ENCODE measurements at regions not wholly inside any gene's neighbourhood (a gene's known extent, or its start where the extent isn't known, plus 50 kb on each side); places are given as distances from the start of the nearest gene placed in this dataset.

DNA sequence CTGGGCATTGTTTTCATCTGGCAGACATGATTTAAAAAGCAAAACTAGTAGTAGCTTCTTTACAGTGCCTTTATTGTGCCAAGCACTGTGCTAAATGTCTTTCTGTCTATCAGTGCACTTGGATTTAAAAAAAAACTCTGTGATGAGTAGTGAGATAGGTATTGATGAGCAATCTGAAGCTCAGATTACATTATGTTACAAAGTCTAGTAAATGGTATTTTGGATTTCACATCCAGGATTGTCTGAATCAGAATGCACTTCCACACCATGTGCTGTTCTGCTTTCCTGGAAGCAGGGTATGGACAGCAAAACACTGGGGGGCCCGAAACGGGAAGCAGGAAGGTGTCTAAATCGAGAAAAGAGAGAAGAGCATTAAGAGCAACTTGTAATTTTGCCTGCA lies 103.4 kb upstream of the CCN2 start:
- no peak for DNase-seq (ENCODE audit: low spot score)
- ATAC-seq (ENCODE audit: insufficient number of reproducible peaks, low FRiP score, low read depth) = no peak
- Histone ChIP-seq H3K36me3 (no peaks in the 10 kb centered on the region), H3K27ac (no peak overlapping the region), H3K4me3 (no peak overlapping the region), H3K4me1 (ENCODE audit: control insufficient read depth in 1 of 2, low read depth in 2 of 2) (no peaks in the 10 kb centered on the region), H3K27me3 (replicated peaks; ENCODE audit: insufficient read depth) (no peaks in the 10 kb centered on the region), H3K9me3 (no peaks in the 10 kb centered on the region)
- TF ChIP-seq, protein P1, sequence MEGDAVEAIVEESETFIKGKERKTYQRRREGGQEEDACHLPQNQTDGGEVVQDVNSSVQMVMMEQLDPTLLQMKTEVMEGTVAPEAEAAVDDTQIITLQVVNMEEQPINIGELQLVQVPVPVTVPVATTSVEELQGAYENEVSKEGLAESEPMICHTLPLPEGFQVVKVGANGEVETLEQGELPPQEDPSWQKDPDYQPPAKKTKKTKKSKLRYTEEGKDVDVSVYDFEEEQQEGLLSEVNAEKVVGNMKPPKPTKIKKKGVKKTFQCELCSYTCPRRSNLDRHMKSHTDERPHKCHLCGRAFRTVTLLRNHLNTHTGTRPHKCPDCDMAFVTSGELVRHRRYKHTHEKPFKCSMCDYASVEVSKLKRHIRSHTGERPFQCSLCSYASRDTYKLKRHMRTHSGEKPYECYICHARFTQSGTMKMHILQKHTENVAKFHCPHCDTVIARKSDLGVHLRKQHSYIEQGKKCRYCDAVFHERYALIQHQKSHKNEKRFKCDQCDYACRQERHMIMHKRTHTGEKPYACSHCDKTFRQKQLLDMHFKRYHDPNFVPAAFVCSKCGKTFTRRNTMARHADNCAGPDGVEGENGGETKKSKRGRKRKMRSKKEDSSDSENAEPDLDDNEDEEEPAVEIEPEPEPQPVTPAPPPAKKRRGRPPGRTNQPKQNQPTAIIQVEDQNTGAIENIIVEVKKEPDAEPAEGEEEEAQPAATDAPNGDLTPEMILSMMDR (IDR thresholded peaks at IDR 0.05) = no peak

DNA sequence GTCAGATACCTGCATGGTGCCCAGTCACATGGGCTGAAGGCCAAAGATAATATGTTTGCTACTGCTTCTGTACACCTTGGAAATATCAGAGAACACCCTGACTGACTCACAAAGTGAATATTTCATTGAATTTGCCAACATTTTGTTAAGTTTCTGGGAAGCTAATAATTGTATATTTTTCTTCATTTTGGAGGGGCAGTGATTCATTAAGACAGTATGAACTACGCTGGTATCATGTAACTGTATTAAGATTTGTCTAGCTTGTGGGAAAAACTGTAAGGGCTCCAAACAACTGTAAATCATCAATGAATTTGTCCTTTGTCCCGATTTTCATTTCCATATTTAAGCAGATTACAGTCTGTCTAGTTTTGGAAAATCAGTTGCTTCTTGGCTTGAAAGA lies 102.3 kb upstream of the CCN2 start:
- H3K36me3 ChIP-seq = no peaks in the 10 kb centered on the region
- no peak for ATAC-seq (ENCODE audit: insufficient number of reproducible peaks, low FRiP score, low read depth)
- H3K9me3 ChIP-seq = no peaks in the 10 kb centered on the region
- TF ChIP-seq, protein P1 (IDR thresholded peaks at IDR 0.05) = no peak
- H3K4me3 ChIP-seq = no peak overlapping the region
- H3K4me1 ChIP-seq (ENCODE audit: control insufficient read depth in 1 of 2, low read depth in 2 of 2) = no peaks in the 10 kb centered on the region
- no peaks in the 10 kb centered on the region for H3K27me3 ChIP-seq (replicated peaks; ENCODE audit: insufficient read depth)
- no peak for DNase-seq (ENCODE audit: low spot score)
- H3K27ac ChIP-seq = no peak overlapping the region

DNA sequence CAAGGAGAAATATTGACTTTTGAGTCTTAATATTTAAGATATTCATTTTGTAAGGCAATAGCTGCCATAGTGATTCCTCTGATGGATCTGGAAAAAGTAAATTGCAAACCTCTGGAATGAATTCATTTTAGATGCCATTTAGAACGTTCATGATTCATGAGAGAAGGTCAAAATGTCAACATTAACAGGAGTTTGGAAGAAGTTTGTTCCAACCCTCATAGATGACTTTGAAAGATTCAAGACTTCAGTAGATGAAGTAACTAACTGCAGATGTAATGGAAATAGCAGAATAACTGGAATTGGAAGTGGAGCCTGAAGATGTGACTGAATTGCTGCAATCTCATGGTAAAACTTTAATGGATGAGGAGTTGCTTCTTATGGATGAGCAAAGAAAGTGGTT lies 100.9 kb upstream of the CCN2 start:
- H3K36me3 ChIP-seq = no peaks in the 10 kb centered on the region
- peaks cover 2 to 3% of the 10 kb centered on the region in 2 donors for H3K4me1 ChIP-seq (ENCODE audit: control insufficient read depth in 1 of 2, low read depth in 2 of 2)
- TF ChIP-seq, protein P1 (IDR thresholded peaks at IDR 0.05) = no peak
- H3K27me3 ChIP-seq (replicated peaks; ENCODE audit: insufficient read depth) = no peaks in the 10 kb centered on the region
- ATAC-seq (ENCODE audit: insufficient number of reproducible peaks, low FRiP score, low read depth) = no peak
- H3K4me3 ChIP-seq = no peak overlapping the region
- no peak overlapping the region for H3K27ac ChIP-seq
- no peak for DNase-seq (ENCODE audit: low spot score)
- H3K9me3 ChIP-seq = no peaks in the 10 kb centered on the region

DNA sequence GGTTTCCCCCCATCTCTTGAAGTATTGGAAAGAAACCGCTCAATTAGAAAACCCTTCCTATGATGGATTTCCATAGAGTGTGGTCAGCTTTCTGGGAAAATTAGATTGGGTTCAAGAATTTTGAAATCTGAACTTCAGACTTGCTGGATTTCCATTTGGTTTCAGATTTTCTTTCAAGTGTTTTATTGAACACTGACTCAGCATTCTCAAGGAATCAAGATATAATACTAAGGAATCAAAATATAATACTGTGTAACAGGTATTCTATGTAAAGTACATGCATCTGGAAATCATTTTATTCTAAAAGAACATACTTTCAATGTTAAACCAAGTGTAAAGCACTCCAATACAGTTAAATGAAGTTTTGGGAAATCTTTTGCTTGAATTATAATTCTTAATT lies 94.7 kb upstream of the CCN2 start:
- ATAC-seq (ENCODE audit: insufficient number of reproducible peaks, low FRiP score, low read depth) = no peak
- Histone ChIP-seq H3K9me3 (no peaks in the 10 kb centered on the region), H3K4me1 (ENCODE audit: control insufficient read depth in 1 of 2, low read depth in 2 of 2) (peaks cover 7 to 10% of the 10 kb centered on the region in 2 donors), H3K36me3 (no peaks in the 10 kb centered on the region), H3K27ac (no peak overlapping the region), H3K4me3 (no peak overlapping the region), H3K27me3 (replicated peaks; ENCODE audit: insufficient read depth) (no peaks in the 10 kb centered on the region)
- TF ChIP-seq, protein P1 (IDR thresholded peaks at IDR 0.05) = no peak
- DNase-seq (ENCODE audit: low spot score) = no peak

DNA sequence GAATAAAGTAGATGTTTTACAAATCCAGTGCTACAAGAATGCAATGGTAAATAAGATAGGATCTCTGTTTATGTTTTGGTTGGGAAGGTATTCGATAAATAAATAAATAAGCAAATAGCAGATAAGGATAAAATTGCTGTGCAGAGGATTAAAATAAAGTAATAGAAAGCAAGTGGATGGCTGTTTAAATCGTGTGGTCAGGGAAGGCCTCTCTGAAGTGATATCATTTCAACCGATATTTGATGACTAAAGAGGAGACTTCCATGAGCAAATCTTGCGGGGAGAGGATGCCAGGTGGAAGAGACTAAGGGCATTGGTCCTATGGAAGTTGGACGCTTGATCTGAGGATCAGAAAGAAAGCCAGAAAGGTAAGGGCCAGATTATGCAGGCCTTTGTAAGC lies 92.0 kb upstream of the CCN2 start:
- ATAC-seq (ENCODE audit: insufficient number of reproducible peaks, low FRiP score, low read depth) (no peak), DNase-seq (ENCODE audit: low spot score) (no peak)
- H3K36me3 ChIP-seq = no peaks in the 10 kb centered on the region
- H3K9me3 ChIP-seq = no peaks in the 10 kb centered on the region
- TF ChIP-seq, protein P1 (IDR thresholded peaks at IDR 0.05) = no peak
- peaks cover 7 to 10% of the 10 kb centered on the region in 2 donors for H3K4me1 ChIP-seq (ENCODE audit: control insufficient read depth in 1 of 2, low read depth in 2 of 2)
- H3K27me3 ChIP-seq (replicated peaks; ENCODE audit: insufficient read depth) = no peaks in the 10 kb centered on the region
- H3K27ac ChIP-seq = no peak overlapping the region
- no peak overlapping the region for H3K4me3 ChIP-seq

Data from thoracic aorta (tissue), 2 donors.